ENCODE measurements at regions not wholly inside any gene's neighbourhood (a gene's known extent, or its start where the extent isn't known, plus 50 kb on each side); places are given as distances from the start of the nearest gene placed in this dataset.
A peak's percentile ranks its signal among the peaks of the same experiment; 100 is the strongest.

DNA sequence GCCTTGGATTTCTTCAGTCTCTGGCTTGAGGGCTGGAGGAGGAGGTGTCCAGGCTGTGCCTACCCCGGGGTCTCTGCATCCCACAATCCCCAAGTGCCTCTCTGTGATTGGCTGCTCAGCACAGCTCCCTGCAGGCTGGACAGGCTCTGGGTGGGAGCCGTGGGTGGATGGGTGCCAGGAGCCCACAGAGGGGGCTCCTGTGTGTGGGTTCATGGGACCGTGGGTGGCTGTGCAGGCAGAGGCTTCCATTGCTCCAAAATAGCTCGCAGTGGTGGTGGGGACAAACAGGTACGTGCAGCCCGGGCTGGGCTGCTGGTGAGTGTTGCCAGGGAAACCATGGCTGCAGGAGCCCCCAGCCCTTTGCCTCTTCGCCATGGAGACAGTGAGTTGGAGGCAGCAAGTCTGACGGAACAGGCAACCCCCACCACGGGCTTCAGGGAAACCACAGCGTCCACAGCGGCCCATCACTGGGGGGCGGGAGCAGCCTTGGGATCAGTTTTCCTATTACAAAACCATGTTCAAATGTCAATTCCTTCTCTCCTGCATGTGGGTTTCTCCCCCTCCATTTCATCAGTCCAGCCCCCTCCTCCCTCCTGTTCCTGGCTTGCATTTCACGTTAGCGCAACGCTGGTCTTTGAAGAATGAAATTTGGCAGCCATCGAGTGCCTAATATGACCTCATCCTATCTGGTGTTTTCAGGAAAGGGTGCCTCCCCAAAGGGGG lies 155.2 kb downstream of the TRIM29 start:
- peak; percentile 46 for DNase-seq

DNA sequence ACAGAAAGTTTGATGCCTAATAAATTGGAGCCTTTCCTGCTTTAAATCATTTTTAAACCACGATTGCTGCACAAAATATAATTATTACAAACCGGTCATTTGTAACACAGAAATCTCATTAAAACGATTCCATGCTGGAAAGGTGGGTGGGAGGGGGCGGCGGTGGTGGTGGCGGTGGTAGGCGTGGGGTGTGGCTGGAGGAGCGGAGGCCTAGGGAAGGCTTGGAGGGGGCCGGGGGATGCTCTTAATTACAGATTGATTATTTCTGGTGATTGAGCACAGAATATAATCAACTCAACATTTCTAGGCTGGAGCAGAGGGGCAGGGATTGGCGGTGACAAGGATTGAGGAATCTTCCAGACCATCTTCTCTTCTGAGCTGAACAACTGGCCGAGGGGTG lies 157.5 kb downstream of the TRIM29 start:
- no peak for DNase-seq

DNA sequence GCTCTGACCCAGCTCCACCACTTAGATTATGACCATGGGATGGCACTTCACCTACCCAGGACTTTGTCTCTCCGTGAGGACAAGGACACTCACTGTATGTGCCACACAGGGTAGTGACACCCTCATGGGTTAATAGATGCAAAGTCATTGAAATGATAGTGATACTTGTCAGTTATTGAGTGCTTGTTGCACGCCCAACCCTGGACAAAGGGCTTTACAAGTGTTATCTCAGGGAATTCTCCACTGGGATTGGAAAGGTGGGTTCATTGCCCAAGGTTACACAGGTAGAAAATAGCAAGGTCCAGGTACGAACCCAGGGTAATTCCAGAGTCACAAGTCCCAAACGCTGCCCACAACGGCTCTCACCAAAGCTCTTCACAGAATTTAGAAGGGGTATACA lies 158.2 kb downstream of the TRIM29 start:
- no peak for DNase-seq

DNA sequence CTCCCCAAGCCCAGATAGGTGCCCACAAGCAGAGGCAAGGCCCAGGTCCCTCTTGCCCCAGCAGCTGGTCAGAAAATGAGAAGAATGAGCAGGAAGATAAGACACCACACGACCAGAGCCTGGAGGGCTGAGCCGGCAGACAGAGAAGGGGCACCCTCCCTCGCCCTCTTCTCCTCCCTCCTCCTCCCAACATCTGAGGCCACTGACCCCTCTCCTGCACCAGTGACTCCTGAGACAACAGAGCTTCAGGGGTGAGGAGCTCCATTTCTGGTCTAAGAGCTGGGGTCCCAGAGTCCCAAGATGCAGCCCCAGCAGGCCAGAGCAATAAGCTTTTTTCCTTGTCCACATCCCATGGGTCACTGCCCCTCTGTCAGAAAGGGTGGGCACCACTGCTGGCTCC lies 159.2 kb downstream of the TRIM29 start:
- no peak for DNase-seq

DNA sequence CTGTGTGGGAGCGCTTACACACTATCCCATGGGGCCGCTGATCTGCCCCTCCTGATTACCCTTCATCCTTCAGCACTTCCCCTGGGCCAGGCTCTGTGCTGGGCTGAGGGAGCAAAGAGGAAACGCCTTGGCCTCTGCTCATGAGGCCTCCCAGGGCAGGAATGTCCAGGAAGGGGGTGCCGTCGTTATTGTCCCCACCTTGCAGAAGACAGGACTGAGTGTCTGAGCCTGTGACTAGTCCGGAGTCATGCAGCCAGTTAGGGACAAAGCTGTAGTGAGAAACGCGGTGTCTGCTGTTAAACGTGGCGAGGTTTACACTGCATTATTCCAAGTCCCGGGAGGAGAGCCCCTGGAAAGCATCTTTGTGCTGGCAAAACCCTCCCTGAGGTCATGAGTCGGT lies 160.0 kb downstream of the TRIM29 start:
- DNase-seq = no peak

DNA sequence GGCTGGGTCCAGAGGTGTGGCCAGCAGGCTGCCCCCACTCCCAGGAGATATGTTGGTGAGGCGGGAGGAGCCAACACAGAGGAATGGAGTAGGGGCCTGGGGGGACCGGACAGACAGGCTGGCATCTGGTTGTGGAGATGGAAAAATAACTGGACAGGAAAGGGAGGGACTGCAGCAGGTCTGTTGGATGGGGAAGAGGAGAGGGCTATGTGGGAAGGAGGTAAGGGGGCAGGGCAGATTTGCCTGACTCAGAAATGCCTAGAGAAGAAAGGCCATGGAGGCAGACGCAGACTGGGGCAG lies 160.4 kb downstream of the TRIM29 start:
- no peak for DNase-seq

DNA sequence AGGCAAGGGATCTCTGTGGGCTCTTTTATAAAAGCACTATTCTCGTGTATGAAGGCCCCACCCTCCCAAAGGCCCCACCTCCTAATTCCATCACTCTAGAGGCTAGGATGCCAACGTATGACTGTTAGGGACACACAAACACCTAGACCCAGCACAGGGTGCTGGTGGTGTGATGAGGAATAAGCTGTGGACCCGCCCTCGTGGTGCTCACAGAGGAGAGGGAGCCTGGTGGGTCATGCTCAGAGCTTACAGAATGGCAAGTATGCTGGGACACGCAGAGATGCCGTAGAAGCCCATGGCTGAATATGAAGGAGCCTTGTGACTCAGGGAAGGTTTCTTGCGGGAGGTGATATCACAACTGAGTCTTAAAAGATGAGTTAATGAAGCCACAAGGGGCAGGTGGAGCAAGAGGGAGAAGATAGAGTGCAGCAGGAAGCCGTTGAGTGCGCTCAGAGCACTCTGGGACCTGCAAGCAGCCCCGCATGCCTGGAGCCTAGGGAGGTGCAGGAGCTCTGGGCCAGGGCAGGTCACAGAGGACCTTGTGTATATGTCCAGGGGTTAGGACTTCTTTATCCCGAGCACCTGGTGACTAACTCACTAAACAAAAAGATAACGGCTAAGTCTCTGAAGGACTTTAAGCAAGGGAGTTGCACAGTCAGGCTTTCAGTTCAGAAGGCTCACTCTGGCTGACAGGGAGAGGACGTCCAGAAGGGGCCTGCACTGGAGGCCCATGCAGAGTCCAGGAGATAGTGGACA lies 160.9 kb downstream of the TRIM29 start:
- DNase-seq = no peak

DNA sequence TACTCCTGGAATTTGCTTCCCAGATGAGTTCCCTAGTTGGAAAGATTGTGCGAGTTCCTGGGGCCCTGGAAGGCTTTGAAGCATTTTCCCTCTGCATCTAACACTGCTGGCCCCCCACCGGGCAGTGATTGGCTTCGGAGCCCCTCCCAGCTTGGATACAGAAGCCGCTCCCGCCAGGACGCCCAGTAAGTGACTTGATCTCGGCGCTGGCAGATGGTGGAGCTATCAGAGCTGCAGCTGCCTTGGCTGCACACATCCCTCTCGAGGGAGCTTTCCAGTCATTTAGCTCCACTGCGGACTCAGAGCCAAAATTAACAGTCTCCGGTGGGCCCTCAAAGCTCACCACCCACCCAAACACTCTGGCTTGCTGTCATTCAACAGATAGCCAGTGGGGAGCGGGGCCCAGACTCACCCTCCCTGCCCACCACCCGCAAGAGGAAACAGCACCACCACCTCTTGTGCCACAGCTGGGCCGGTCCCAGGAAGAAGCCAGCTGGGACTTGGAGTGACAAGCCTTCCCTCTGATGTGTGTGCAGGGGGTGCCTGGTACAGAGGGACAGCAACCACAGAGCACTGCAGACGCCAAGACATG lies 162.3 kb downstream of the TRIM29 start:
- DNase-seq = peak; percentile 93

DNA sequence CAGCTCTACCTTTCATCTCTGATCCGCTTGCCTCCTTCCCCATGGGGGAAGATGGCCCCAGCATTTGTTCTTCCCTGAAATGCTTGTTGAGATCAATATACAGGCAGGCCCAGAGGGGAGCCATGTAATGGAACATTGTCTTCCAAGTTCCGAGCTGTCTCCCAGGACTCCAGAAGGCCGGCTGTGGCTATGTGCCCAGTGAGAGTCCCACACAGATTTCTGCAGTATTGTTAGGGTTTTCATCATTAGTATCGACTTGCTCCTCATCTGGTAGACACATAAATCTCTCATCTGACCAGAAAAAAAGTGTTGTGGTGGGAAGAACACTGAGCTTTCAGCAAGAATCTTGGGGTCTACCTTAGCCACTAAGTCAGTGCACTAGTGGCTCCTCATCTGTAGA lies 163.4 kb downstream of the TRIM29 start:
- peak; percentile 67 for DNase-seq

DNA sequence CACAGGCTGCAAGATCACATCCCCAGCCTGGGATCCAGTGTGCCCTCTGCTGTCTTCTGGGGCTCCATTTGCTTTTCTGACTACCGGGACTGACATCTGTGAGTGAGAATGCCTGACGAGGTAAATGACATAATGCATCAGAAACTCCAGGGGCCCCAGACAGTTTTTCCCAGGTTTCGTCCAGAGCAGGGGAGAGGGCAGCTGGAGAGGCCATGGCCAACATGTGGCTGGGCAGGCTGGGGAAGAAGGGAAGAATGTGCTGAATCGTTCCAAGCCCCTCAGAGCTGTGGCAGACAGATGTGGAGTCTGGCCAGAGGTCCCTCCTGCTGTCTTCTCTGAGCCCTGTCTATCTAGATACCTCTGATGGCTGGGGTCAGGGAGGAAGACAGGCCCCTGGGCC lies 163.9 kb downstream of the TRIM29 start:
- peak; percentile 41 for DNase-seq

DNA sequence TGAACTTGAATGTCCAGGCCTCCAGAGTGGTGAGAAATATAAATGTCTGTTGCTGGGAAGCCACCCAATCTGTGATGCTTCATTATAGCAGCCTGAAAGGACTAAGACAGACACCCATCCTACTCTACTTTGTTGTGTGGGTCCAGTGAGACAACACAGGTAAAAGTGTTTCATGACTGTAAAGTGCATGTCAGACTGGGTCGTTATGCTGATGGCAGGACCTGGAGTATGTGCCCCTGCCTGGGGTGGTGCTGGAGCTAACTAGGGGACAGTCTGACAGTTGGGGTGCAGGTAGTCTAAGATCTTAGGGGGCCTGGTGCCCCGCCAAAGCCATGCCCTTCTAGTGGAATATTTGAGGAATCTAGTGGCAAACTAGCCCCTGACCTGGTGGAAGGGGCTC lies 165.6 kb downstream of the TRIM29 start:
- DNase-seq = no peak

DNA sequence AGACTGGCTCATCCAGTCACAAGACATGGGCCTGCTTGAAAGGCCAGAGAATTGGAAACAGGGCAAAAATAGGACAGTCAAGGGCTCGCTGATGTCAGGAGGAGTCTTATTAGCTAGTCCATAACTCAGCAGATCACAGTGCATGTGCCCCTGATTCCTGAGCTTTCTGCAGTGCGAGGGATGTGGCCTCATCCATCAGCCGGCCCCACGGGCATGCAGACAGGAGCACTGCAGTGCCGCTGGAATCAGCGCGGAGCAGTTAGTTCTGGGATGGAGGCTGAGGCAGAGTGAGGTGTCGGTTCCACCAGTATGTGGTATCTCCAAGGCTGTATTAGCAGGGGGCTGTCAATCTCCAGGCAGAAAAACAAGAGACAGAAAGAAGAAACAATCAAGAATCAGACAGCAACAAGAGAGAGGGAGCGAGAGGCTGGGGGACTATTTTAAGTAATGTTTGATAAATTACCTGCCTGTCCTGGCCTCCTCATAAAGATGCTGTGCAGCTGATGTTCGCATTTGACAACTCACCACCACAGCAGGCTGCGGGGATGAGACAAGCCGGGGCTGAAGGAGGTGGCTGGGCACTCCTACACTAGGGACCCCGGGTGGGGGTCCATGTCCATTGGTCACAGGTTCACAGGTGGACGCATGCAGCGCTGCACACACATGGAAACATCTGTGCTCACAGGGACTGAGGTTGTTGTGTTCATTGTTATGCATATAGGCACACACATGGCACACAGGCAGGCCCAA lies 167.2 kb downstream of the TRIM29 start:
- no peak for DNase-seq

DNA sequence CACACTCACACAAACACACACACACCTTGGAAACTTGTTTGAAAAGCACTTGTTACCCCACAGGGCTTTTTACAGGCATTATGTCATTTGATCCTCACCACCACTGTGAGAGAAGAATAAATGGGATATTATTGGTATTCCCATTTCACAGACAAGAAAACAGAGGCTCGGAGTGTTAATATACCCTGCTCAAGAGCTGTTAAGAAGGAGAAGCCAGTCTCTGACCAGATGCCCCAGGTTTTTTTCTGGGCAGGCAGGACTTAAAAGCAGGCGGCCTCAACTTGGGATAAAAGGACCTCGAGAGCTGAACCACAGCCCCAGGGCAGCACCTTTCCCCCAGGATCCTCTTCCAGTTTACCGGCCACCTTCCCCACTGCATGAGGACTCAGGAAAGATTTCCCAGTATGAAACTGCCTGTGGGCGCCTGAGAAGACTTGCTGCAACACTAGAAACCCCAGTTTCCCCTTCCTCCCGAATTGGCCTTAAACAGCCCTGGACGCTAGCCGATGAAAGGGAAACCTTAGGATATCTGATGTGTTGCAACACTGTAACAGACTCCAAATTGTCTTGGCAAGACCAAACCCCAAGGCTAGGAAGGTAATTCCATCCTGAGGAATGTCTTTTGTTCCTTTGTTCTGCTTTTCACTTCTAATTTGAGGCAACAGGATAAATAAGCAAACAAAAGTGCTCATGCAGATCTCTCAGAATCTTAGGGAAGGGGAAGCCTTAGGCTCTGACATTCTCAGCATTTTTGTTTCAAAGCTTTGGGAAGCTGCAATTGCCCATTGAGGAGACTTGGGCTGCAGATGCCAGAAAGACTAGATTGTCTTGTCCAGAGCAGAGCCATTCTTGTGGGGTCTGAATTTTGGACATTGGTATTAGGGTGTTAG lies 173.5 kb downstream of the TRIM29 start:
- peak; percentile 66 for DNase-seq

DNA sequence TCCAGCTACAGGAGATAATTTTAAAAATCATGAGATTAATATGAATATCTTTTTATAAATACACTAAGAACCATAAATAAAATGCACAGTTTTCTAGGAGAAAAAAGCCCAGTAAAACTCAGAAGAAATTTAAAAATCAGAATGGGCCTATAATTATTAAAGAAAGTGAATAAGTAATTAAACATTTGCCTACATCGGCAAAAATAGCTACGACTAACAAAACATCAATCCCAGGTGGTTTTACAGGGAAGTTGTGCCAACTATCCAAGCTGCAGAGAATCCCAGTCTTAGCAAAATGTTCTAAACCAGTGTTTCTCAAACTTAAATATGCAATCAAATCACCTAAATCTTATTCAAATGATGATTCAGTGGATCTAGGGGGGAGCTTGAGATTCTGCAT lies 180.0 kb downstream of the TRIM29 start:
- no peak for DNase-seq

DNA sequence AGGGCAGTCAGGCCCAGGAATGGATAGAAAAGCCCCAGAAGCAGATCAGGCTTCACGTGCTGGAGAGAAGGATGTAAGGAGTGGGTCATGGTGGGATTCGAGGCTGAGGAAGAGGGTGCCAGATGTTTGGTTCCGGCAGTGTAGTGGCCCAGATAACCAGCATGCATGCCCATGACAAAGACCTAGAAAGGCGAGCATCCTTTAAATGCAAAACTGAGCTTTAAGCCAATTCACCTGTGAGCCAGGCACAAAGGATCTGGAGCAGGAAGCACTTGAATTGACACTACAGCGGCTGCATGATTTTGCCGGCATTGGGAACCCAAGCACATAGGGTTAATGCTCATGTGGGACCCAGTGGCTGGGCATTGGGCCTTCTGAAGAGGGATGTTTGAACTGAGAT lies 185.5 kb downstream of the TRIM29 start:
- DNase-seq = no peak

DNA sequence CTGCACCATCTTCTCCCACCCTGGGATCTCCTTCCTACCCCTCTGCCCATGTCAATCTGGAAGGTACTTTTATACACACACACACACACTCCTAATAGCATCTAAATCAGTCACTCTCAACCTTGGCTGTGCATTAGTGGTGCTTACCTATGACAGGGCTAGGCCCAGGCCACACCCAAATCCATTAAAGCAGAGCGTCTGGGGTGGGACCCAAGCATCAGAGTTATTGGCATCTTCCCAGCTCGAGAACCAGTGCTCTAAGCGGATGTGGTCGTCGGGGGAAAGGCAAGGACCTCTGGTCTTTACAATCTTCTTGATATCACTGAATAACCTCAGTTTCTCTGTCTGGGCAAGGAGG lies 194.6 kb downstream of the TRIM29 start:
- DNase-seq = no peak

DNA sequence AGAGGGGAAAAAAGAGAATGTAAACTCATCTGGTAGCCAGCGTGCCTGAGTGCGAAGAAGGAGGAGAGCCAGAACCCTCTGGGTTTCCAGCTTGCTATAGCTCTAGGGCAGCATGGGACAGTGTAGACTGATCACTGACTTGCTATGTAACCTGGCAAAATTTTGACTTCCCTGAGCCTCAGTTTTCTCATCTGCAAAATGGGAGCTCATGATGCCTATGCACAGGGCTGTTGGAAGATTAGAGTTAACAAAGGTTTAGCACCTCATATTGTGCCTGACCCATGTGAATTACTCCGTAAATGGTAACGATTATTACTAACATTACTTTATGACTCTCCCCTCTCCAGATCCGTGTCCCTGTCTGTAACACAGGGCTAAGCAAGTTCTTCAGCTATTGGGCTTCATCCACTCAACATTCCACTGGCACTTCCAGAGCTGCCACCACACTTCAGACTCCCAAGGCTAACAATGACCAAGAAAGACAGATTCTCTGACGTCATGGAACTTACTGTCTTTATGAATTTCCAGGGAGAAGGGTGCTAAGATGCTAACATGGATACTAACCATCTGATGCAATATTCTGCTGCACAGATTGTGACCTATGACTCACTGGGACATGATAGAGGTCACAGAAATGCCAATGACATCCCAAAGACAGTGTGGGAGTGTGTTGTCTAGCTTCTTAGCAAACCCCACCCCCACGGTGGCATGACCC lies 195.2 kb downstream of the TRIM29 start:
- DNase-seq = no peak

DNA sequence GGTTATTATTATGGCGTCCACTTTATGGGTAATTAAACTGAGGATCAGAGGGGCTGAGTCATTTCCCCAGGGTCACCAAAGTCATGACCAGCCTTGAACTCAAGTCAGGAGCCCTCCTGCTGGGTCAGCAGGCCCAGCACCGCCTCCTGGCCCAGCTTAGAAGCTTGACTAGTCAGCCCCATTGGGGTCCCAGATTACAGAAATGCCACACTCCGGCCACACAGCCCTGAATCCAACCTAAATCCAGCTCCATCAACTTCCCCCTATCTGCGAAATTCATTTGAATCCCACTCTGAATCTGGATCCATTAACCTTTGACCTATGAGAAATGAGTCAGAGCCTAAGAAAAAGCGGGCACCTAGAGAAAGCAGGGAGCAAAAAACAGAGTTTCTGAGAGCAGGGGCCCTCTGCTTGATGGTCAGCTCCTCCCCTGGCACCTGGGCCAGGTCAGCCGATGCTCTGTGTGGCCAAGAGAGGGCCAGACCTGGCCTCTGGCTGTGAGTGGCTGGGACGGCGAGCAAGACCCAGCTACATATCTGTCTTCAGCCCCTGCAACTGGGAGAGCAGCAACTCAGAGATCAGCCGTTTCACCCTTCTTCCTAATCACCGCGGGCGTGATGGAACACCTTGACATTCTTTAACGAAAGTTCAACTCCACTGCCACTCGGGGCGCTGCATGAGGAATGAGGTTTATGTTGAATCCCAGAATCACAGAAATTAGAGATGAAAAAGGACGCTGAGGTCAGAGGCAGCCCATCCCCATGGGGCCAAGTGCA lies 196.1 kb downstream of the TRIM29 start:
- no peak for DNase-seq

DNA sequence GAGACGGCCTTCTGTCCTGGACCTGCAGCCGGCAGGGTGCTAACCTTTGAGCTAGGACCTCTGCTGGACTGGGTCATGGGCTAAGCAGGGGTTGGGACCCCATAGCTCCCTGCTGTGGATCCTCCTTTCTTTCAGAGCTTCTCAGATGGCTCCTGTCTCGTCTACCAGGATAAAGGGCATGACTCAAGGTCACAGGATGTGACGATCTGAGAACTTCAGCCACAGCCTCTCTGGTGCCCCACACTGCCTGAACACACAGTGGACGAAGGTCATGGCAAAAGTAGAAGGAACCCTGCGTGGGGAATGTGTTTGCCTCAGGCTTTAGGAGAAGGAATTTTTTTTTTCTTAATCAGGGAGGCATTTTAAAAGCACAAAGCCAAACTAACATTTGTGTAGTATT lies 196.7 kb downstream of the TRIM29 start:
- DNase-seq = no peak

DNA sequence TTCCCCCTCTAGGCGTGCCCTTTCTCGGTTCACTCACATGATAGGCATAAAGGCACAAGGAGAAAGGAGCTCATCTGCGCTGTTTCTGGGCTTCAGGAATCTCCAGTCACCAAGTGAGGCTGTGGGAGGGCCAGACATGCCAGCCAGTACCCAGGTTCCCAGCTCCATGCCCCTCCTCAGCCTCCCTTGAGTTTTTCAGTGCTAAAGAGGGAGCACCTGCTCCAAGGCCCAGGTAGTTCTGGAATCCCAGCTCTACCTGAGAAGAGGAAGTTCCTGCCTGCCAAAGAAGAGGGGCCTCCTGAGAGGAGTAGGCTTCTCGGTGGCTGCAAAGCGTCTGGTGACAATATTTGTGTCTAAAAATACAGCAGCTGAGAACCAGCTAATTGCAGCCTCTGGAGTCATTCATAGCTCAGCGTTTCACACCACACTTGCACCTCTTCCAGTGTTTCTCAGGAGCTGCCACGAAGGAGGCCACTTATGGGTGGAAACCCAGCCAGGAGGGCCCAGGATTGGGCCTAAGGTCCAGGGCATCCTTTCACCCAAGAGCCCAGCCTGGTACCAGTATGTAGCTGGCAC lies 197.4 kb downstream of the TRIM29 start:
- no peak for DNase-seq

Measured in tongue (tissue), 1 donor.